PC-9 (cell line): ENCODE measurements at regions not wholly inside any gene's neighbourhood (a gene's known extent, or its start where the extent isn't known, plus 50 kb on each side); places are given as distances from the start of the nearest gene placed in this dataset.

Experiments used
- BruUV-seq: library from RNA; stranded (reverse); fragments of 400-500 nt; replicated peaks from 2 replicates; lab custom pipeline; 2021; lab: Mats Ljungman, UMichigan
- CTCF ChIA-PET: fragments of 300-600 bp; sonication (Branson Sonifier 250); formaldehyde crosslinking; loops from one replicate; lab custom pipeline; 2022; ENCODE audit warnings: antibody characterized with exemption; lab: Charles Lee
- POLR2A ChIA-PET: fragments of 300-600 bp; sonication (Branson Sonifier 250); formaldehyde crosslinking; loops from one replicate; lab custom pipeline; 2022; ENCODE audit warnings: antibody characterized with exemption; ENCODE audit not compliant: unreplicated experiment; lab: Charles Lee
- DNase-seq, 2 experiments: peaks; one replicate each; pipeline versions ENCODE4 v3.0.0 to v3.0.0-alpha.2; 2015 to 2022; ENCODE audit warnings: mixed read lengths in 1 of 2
- H2AFZ ChIP-seq: fragments of 200-600 bp; sonication (generic); 2 replicates; pipeline ENCODE4 v1.8.1; 2017; ENCODE audit warnings: antibody characterized with exemption
- H3F3A ChIP-seq: fragments of 200-600 bp; sonication (generic); 2 replicates; pipeline ENCODE4 v1.8.1; 2017; ENCODE audit warnings: antibody characterized with exemption, mild to moderate bottlenecking, low read depth; ENCODE audit not compliant: insufficient read depth
- H3K27ac ChIP-seq: fragments of 200-600 bp; sonication (generic); 2 replicates; pipeline ENCODE4 v1.6.1; 2016; ENCODE audit warnings: mixed run types
- H3K27me3 ChIP-seq: fragments of 200-600 bp; sonication (generic); 2 replicates; pipeline ENCODE4 v1.6.1; 2016; ENCODE audit warnings: low read depth, mixed run types; ENCODE audit not compliant: insufficient read depth
- H3K36me3 ChIP-seq: fragments of 200-600 bp; sonication (generic); 2 replicates; pipeline ENCODE4 v1.6.1; 2016; ENCODE audit warnings: low read depth, mixed run types
- H3K4me1 ChIP-seq: fragments of 200-600 bp; sonication (generic); replicated peaks from 2 replicates; pipeline ENCODE4 v1.6.1; 2016; ENCODE audit warnings: mixed run types; ENCODE audit not compliant: insufficient read depth
- H3K4me2 ChIP-seq: fragments of 200-600 bp; sonication (generic); 2 replicates; pipeline ENCODE4 v1.6.1; 2017; ENCODE audit warnings: mixed run types
- H3K4me3 ChIP-seq: fragments of 200-600 bp; sonication (generic); 2 replicates; pipeline ENCODE4 v1.6.1; 2016; ENCODE audit warnings: mixed run types
- H3K79me2 ChIP-seq: fragments of 200-600 bp; sonication (generic); 2 replicates; pipeline ENCODE4 v1.6.1; 2017; ENCODE audit warnings: low read depth, mixed run types
- H3K9me2 ChIP-seq: fragments of 200-600 bp; sonication (generic); 2 replicates; pipeline ENCODE4 v1.8.1; 2017; ENCODE audit warnings: mild to moderate bottlenecking; ENCODE audit not compliant: insufficient read depth
- H3K9me3 ChIP-seq: fragments of 200-600 bp; sonication (generic); 2 replicates; pipeline ENCODE4 v1.8.1; 2016; ENCODE audit warnings: low read depth; ENCODE audit not compliant: insufficient read depth
- H4K20me1 ChIP-seq: fragments of 200-600 bp; sonication (generic); 2 replicates; pipeline ENCODE4 v1.8.1; 2017; ENCODE audit not compliant: insufficient read depth
- EZH2 ChIP-seq: fragments of 200-600 bp; sonication (generic); IDR thresholded peaks from 2 replicates; pipeline ENCODE4 v1.8.0; 2017; ENCODE audit warnings: antibody characterized with exemption, low read depth
- intact Hi-C: fragments of 100-400 bp; cut with micrococcal nuclease; formaldehyde crosslinking; loops from one replicate; pipeline ENCODE4 v1.10.0; 2022; ENCODE audit not compliant: unreplicated experiment
- TF ChIP-seq, protein P1 (sequence below): fragments of 200-600 bp; sonication (generic); conservative IDR thresholded peaks from 2 replicates; pipeline ENCODE4 v1.6.1; 2017; ENCODE audit warnings: mixed run types, antibody characterized with exemption, mild to moderate bottlenecking, moderate library complexity

DNA sequence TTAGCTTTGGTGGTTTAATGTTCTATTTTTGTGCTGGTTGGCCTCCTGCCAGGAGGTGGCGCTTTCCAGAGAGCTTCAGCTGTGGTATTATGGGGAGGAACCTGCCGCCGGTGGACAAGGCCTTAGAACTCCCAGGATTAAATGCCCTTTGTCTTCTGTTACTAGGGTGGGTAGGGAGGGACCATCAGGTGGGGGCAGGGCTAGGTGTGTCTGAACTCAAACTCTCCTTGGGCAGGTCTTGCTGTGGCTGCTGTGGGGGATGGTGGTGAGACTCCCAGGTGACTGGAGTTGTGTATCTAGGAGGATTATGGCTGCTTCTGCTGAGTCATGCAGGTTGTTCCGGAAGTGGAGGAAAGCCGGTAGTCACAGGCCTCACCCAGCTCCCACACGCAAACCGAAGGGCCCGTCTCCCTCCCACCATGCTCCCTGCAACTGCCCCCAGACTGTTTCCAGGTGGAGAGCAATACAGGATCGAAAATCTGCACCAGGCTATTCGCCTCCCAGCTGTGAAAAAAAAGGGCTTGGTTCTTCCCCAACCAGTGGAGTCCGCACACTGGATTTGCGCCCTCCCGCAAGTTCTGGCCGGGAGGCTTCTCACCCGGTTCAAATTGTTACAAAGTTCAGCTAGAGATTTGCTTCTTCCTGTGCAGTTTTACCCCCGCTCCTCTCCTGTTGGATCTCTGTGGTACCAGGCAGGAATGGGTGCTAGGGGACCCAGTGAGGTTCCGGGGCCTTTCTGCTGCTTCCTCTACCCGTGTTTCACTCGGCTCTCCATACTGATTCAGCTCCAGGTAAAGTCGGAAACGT lies 220.5 kb downstream of the CENPF start:
- no peaks in the 10 kb centered on the region for H3K4me1 ChIP-seq
- no peaks in the 10 kb centered on the region for H3F3A ChIP-seq
- no TSS peak for BruUV-seq
- no peak for DNase-seq
- H3K27ac ChIP-seq, result no peak overlapping the region
- H3K36me3 ChIP-seq, result no peaks in the 10 kb centered on the region
- 0 out of 2 replicates have a peak, but pooled peaks cover 10% of the 10 kb centered on the region for H3K9me3 ChIP-seq
- intact Hi-C loops, result no loop called here
- H3K9me2 ChIP-seq, result no peaks in the 10 kb centered on the region
- CTCF ChIA-PET, result no interaction called here
- H3K79me2 ChIP-seq, result no peaks in the 10 kb centered on the region
- no peak for TF ChIP-seq EZH2
- TF ChIP-seq, protein P1, sequence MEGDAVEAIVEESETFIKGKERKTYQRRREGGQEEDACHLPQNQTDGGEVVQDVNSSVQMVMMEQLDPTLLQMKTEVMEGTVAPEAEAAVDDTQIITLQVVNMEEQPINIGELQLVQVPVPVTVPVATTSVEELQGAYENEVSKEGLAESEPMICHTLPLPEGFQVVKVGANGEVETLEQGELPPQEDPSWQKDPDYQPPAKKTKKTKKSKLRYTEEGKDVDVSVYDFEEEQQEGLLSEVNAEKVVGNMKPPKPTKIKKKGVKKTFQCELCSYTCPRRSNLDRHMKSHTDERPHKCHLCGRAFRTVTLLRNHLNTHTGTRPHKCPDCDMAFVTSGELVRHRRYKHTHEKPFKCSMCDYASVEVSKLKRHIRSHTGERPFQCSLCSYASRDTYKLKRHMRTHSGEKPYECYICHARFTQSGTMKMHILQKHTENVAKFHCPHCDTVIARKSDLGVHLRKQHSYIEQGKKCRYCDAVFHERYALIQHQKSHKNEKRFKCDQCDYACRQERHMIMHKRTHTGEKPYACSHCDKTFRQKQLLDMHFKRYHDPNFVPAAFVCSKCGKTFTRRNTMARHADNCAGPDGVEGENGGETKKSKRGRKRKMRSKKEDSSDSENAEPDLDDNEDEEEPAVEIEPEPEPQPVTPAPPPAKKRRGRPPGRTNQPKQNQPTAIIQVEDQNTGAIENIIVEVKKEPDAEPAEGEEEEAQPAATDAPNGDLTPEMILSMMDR, result no peak
- no peak overlapping the region for H3K4me2 ChIP-seq
- no peaks in the 10 kb centered on the region for H3K27me3 ChIP-seq
- H2AFZ ChIP-seq, result no peak overlapping the region
- H3K4me3 ChIP-seq, result no peak overlapping the region
- POLR2A ChIA-PET, result no interaction called here
- H4K20me1 ChIP-seq, result no peaks in the 10 kb centered on the region

DNA sequence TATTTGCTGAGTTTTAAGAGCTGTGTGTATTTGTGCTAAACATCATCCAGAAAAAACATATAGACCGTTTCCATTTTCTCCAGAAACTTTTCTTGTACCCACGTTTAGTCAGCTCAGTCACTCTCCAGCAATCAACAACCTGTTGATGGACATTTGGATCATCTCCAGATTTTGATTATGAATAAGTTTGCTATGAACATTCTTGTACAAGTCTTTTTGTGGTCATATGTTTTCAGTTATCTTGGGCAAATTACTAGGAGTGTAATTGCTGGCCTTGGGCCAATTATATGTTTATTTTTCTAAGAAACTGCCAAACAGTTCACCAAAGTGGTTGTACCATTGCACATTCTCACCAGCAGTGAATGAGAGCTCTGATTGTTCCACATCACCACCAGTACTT lies 221.8 kb downstream of the CENPF start:
- intact Hi-C loops, result no loop called here
- H3K4me1 ChIP-seq, result no peaks in the 10 kb centered on the region
- H3K9me3 ChIP-seq, result 0 out of 2 replicates have a peak, but pooled peaks cover 10% of the 10 kb centered on the region
- DNase-seq, result no peak
- BruUV-seq, result no TSS peak
- no peaks in the 10 kb centered on the region for H4K20me1 ChIP-seq
- no peaks in the 10 kb centered on the region for H3F3A ChIP-seq
- H3K27ac ChIP-seq, result no peak overlapping the region
- H3K4me2 ChIP-seq, result no peak overlapping the region
- peaks cover 3% of the 10 kb centered on the region; the same call in 1 of the 2 replicates for H3K9me2 ChIP-seq
- H3K79me2 ChIP-seq, result no peaks in the 10 kb centered on the region
- TF ChIP-seq EZH2, result no peak
- TF ChIP-seq, protein P1, result no peak
- no peak overlapping the region for H2AFZ ChIP-seq
- no peaks in the 10 kb centered on the region for H3K36me3 ChIP-seq
- no peak overlapping the region for H3K4me3 ChIP-seq
- ChIA-PET CTCF (no interaction called here), POLR2A (interaction anchor here (0.5 kb wide), 1 partner anchor 46 kb away, joined by 3 read pairs; no protein-coding TSS in a partner anchor)
- no peaks in the 10 kb centered on the region for H3K27me3 ChIP-seq

DNA sequence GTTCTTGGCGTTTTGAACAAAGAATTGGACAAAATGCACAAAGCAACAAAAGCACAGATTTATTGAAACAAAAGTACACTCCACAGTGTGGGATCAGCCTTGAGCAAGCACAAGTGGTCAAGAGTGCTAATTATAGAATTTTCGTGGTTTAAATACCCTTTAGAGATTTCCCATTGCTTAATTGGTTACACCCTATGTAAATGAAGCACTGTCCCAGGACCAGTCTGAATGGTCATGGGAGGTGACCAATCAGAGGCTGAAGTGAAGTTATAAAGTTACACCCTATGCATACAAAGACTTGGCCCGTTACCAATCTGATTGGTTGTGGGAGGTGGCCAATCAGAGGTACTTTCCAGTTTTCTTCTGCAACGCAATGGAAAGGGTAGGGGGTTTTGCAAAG lies 223.6 kb downstream of the CENPF start:
- BruUV-seq, result no TSS peak
- H3K9me3 ChIP-seq, result 0 out of 2 replicates have a peak, but pooled peaks cover 10% of the 10 kb centered on the region
- no peaks in the 10 kb centered on the region for H3F3A ChIP-seq
- no peak overlapping the region for H2AFZ ChIP-seq
- no peaks in the 10 kb centered on the region for H3K27me3 ChIP-seq
- peaks cover 3% of the 10 kb centered on the region; the same call in 1 of the 2 replicates for H3K9me2 ChIP-seq
- no peak for DNase-seq
- H3K36me3 ChIP-seq, result no peaks in the 10 kb centered on the region
- intact Hi-C loops, result no loop called here
- H3K4me2 ChIP-seq, result no peak overlapping the region
- H4K20me1 ChIP-seq, result no peaks in the 10 kb centered on the region
- no peaks in the 10 kb centered on the region for H3K79me2 ChIP-seq
- CTCF ChIA-PET, result no interaction called here
- POLR2A ChIA-PET, result no interaction called here
- H3K27ac ChIP-seq, result no peak overlapping the region
- no peak overlapping the region for H3K4me3 ChIP-seq
- no peak for TF ChIP-seq EZH2
- TF ChIP-seq, protein P1, result no peak
- no peaks in the 10 kb centered on the region for H3K4me1 ChIP-seq
